ENCODE measurements at regions not wholly inside any gene's neighbourhood (a gene's known extent, or its start where the extent isn't known, plus 50 kb on each side); places are given as distances from the start of the nearest gene placed in this dataset.

- no peak for DNase-seq
- in situ Hi-C loops (cut with HindIII; ENCODE audit: low pct_ligation_motif_present, low pct_unique_long_range_greater_than_20kb, low sequenced_read_pairs) = no loop called here
Observed at GRCh38 chr5:8216921-8217320, 348.0 kb downstream of the MTRR start.

- in situ Hi-C loops (cut with HindIII; ENCODE audit: low pct_ligation_motif_present, low pct_unique_long_range_greater_than_20kb, low sequenced_read_pairs) = no loop called here
- no peak for DNase-seq
Observed at GRCh38 chr5:8226148-8226547, 357.2 kb downstream of the MTRR start.

GRCh38 chr5:8227112-8227511 lies 358.2 kb downstream of the MTRR start:
- in situ Hi-C loops (cut with HindIII; ENCODE audit: low pct_ligation_motif_present, low pct_unique_long_range_greater_than_20kb, low sequenced_read_pairs) = no loop called here
- no peak for DNase-seq

GRCh38 chr5:8229551-8229950 lies 360.6 kb downstream of the MTRR start:
- DNase-seq = no peak
- in situ Hi-C loops (cut with HindIII; ENCODE audit: low pct_ligation_motif_present, low pct_unique_long_range_greater_than_20kb, low sequenced_read_pairs) = no loop called here

GRCh38 chr5:8230868-8231267 lies 361.9 kb downstream of the MTRR start:
- no peak for DNase-seq
- in situ Hi-C loops (cut with HindIII; ENCODE audit: low pct_ligation_motif_present, low pct_unique_long_range_greater_than_20kb, low sequenced_read_pairs) = no loop called here

GRCh38 chr5:8233479-8233878 lies 364.5 kb downstream of the MTRR start:
- in situ Hi-C loops (cut with HindIII; ENCODE audit: low pct_ligation_motif_present, low pct_unique_long_range_greater_than_20kb, low sequenced_read_pairs) = no loop called here
- DNase-seq = no peak

- no peak for DNase-seq
- in situ Hi-C loops (cut with HindIII; ENCODE audit: low pct_ligation_motif_present, low pct_unique_long_range_greater_than_20kb, low sequenced_read_pairs) = no loop called here
Observed at GRCh38 chr5:8234179-8234770, 365.3 kb downstream of the MTRR start.

- in situ Hi-C loops (cut with HindIII; ENCODE audit: low pct_ligation_motif_present, low pct_unique_long_range_greater_than_20kb, low sequenced_read_pairs) = no loop called here
- DNase-seq = no peak
Observed at GRCh38 chr5:8238080-8238479, 369.1 kb downstream of the MTRR start.

- no peak for DNase-seq
- in situ Hi-C loops (cut with HindIII; ENCODE audit: low pct_ligation_motif_present, low pct_unique_long_range_greater_than_20kb, low sequenced_read_pairs) = no loop called here
Observed at GRCh38 chr5:8239198-8239597, 370.2 kb downstream of the MTRR start.

- no peak for DNase-seq
- in situ Hi-C loops (cut with HindIII; ENCODE audit: low pct_ligation_motif_present, low pct_unique_long_range_greater_than_20kb, low sequenced_read_pairs) = no loop called here
Observed at GRCh38 chr5:8239646-8240045, 370.7 kb downstream of the MTRR start.

GRCh38 chr5:8241076-8241475 lies 372.1 kb downstream of the MTRR start:
- in situ Hi-C loops (cut with HindIII; ENCODE audit: low pct_ligation_motif_present, low pct_unique_long_range_greater_than_20kb, low sequenced_read_pairs) = no loop called here
- no peak for DNase-seq

- in situ Hi-C loops (cut with HindIII; ENCODE audit: low pct_ligation_motif_present, low pct_unique_long_range_greater_than_20kb, low sequenced_read_pairs) = no loop called here
- DNase-seq = no peak
Observed at GRCh38 chr5:8241558-8241957, 372.6 kb downstream of the MTRR start.

- in situ Hi-C loops (cut with HindIII; ENCODE audit: low pct_ligation_motif_present, low pct_unique_long_range_greater_than_20kb, low sequenced_read_pairs) = no loop called here
- no peak for DNase-seq
Observed at GRCh38 chr5:8247049-8247899, 378.3 kb downstream of the MTRR start.

GRCh38 chr5:8253376-8253775 lies 384.4 kb downstream of the MTRR start:
- DNase-seq = no peak
- in situ Hi-C loops (cut with HindIII; ENCODE audit: low pct_ligation_motif_present, low pct_unique_long_range_greater_than_20kb, low sequenced_read_pairs) = no loop called here

GRCh38 chr5:8254674-8255073 lies 385.7 kb downstream of the MTRR start:
- DNase-seq = no peak
- in situ Hi-C loops (cut with HindIII; ENCODE audit: low pct_ligation_motif_present, low pct_unique_long_range_greater_than_20kb, low sequenced_read_pairs) = no loop called here

GRCh38 chr5:8258801-8259200 lies 389.9 kb downstream of the MTRR start:
- in situ Hi-C loops (cut with HindIII; ENCODE audit: low pct_ligation_motif_present, low pct_unique_long_range_greater_than_20kb, low sequenced_read_pairs) = no loop called here
- no peak for DNase-seq

GRCh38 chr5:8270246-8270645 lies 401.3 kb downstream of the MTRR start:
- DNase-seq = no peak
- in situ Hi-C loops (cut with HindIII; ENCODE audit: low pct_ligation_motif_present, low pct_unique_long_range_greater_than_20kb, low sequenced_read_pairs) = no loop called here

- in situ Hi-C loops (cut with HindIII; ENCODE audit: low pct_ligation_motif_present, low pct_unique_long_range_greater_than_20kb, low sequenced_read_pairs) = no loop called here
- no peak for DNase-seq
Observed at GRCh38 chr5:8280711-8281363, 411.9 kb downstream of the MTRR start.

GRCh38 chr5:8288334-8288733 lies 419.4 kb downstream of the MTRR start:
- no peak for DNase-seq
- in situ Hi-C loops (cut with HindIII; ENCODE audit: low pct_ligation_motif_present, low pct_unique_long_range_greater_than_20kb, low sequenced_read_pairs) = no loop called here

Data from ACHN (cell line).